ENCODE measurements at regions not wholly inside any gene's neighbourhood (a gene's known extent, or its start where the extent isn't known, plus 50 kb on each side); places are given as distances from the start of the nearest gene placed in this dataset.

GRCh38 chr2:172373076-172373475, 54.3 kb upstream of the ITGA6 start:
- no peak for DNase-seq

GRCh38 chr2:172373766-172374165, 53.6 kb upstream of the ITGA6 start:
- DNase-seq = no peak

- DNase-seq = no peak
Observed at GRCh38 chr2:172374318-172375240, 52.8 kb upstream of the ITGA6 start.

- DNase-seq = no peak
Observed at GRCh38 chr2:172375251-172375650, 52.1 kb upstream of the ITGA6 start.

- DNase-seq = no peak
Observed at GRCh38 chr2:172376016-172376415, 51.4 kb upstream of the ITGA6 start.

GRCh38 chr2:172376505-172377125, 50.8 kb upstream of the ITGA6 start:
- DNase-seq = no peak

GRCh38 chr2:172377408-172377807, 50.0 kb upstream of the ITGA6 start:
- no peak for DNase-seq
